Fibroblast of mammary gland (primary cell): ENCODE measurements at regions not wholly inside any gene's neighbourhood (a gene's known extent, or its start where the extent isn't known, plus 50 kb on each side); places are given as distances from the start of the nearest gene placed in this dataset.

ENCODE experiments used
- DNase-seq: peaks from one replicate; pipeline ENCODE4 v3.0.0-alpha.2; 2010; ENCODE audit warnings: low read depth
- H3K4me3 ChIP-seq: 2 replicates; pipeline ENCODE4 v1.5.1; 2011; ENCODE audit warnings: low read depth, mild to moderate bottlenecking, low read length, moderate library complexity; ENCODE audit not compliant: control insufficient read depth
- TF ChIP-seq, protein P1 (sequence below): conservative IDR thresholded peaks from 2 replicates; pipeline ENCODE4 v1.5.1; 2011; ENCODE audit warnings: low read depth, low read length, inconsistent platforms; ENCODE audit not compliant: control insufficient read depth, insufficient read depth

DNA sequence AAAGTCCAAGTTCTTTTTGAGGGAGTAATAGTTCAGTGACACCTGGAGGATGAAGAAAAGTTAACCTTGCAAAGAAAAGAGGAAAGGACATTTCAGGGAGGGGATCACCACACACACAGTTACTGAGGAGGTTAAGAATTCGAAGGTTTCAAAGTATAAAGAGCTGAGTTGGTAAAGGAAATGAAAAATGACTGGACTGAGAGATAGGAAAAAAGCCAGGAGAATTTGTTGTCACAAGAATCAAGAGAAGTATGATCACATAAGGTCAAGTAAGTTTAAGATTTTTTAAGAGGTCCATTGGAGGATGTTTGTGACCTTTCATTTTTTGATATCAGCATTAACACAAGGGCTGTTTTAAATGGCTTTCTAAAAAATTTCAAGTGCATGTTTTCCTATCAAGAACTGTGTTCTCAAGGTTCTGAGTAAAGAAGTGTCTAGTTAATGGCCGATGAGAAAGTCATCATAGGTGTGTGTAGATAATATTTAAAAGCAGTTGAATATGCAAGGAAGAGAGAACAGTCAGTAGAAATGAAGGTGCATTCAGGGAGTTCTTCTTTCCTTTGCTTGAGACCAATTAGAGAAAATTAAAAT lies 189.2 kb upstream of the RBMS3 start:
- H3K4me3 ChIP-seq = no peak overlapping the region
- TF ChIP-seq, protein P1, sequence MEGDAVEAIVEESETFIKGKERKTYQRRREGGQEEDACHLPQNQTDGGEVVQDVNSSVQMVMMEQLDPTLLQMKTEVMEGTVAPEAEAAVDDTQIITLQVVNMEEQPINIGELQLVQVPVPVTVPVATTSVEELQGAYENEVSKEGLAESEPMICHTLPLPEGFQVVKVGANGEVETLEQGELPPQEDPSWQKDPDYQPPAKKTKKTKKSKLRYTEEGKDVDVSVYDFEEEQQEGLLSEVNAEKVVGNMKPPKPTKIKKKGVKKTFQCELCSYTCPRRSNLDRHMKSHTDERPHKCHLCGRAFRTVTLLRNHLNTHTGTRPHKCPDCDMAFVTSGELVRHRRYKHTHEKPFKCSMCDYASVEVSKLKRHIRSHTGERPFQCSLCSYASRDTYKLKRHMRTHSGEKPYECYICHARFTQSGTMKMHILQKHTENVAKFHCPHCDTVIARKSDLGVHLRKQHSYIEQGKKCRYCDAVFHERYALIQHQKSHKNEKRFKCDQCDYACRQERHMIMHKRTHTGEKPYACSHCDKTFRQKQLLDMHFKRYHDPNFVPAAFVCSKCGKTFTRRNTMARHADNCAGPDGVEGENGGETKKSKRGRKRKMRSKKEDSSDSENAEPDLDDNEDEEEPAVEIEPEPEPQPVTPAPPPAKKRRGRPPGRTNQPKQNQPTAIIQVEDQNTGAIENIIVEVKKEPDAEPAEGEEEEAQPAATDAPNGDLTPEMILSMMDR = no peak
- no peak for DNase-seq

- H3K4me3 ChIP-seq = no peak overlapping the region
- TF ChIP-seq, protein P1 = no peak
- DNase-seq = no peak
These were observed 188.5 kb upstream of the RBMS3 start for GRCh38 chr3:29092348-29092747.

DNA sequence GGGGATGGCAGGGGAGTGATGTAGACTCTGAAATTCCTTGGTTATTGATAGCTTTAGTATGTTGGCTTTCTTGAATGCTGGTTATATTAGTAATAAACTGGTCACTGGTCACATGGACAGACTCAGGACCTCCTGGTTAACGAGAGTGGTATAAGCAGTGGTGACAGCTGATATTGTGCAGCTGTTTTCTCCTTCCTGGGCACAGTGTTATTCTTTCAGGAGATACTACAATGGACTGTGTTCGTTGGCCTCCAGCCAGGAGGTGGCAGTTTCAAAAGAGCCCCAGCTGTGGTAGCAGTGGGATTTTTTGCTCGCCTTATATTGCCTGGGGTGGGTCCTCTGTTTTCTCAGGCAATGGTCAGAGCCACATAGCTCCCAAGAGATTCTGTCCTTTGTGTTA lies 181.6 kb upstream of the RBMS3 start:
- no peak for DNase-seq

DNA sequence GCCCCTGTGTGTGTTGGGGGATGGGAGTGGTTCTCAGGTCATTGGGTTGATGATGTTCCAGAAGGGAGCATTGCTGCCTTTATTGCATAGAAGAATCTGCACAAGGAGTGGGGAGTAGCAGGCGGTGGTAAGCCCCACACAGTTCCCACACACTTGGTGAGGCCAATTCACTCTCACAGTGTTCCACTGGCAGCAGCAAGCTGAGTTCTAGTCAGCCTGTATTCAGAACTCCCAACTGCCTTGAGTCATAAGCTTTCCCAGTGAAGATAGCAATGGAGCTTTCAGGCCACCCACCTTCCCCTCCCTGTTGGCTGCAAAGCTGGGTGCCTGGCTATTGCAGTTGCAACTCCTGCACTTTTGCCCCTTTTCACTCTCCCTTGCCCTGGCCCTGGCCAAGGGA lies 181.1 kb upstream of the RBMS3 start:
- TF ChIP-seq, protein P1 = no peak
- no peak for DNase-seq

More for the DNA sequence above, 181.6 kb upstream of the RBMS3 start:
- no peak overlapping the region for H3K4me3 ChIP-seq
- TF ChIP-seq, protein P1 = no peak

GRCh38 chr3:29100292-29100691 lies 180.6 kb upstream of the RBMS3 start:
- H3K4me3 ChIP-seq = no peak overlapping the region
- TF ChIP-seq, protein P1 = no peak
- DNase-seq = no peak

More for the DNA sequence above, 181.1 kb upstream of the RBMS3 start:
- H3K4me3 ChIP-seq = no peak overlapping the region

DNA sequence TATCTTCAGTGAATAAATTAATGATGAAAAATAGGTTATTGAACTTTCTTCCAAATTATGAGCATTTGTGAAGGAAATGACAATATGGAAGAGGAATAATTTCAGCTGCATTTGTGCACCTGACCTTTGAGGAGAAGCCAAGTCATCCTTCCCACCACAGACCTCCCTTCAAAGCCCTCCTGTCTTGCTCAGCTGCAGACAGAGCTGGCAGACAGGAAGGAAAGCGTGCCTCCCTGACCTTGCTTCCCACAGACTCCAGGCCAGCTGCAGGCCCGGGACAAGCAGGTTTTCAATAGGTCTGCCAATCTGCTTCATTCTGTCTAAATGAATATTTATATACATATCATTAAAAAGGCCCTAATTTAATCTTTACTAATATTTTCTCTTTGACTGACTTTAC lies 152.9 kb upstream of the RBMS3 start:
- TF ChIP-seq, protein P1 = no peak
- H3K4me3 ChIP-seq = no peak overlapping the region
- DNase-seq = no peak

DNA sequence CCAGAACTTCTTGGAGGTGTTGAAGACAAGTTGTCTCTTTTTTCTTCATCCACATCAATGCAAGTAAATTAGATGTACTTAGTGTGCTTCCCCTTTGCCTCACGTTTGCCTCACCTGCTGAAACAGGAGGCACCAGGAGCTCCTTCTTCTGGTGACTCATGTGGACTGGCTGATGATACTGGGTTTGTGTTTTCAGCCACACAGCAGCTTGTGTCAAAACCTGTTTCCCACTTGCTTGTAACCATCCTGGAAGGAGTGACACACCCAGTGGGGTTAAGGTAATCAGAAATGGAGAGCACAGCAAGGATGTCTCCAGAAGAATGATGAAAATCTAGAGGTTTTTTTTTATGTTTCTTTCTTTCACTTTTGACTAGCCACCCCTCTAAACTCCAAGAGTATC lies 143.3 kb upstream of the RBMS3 start:
- TF ChIP-seq, protein P1 = no peak
- no peak for DNase-seq
- no peak overlapping the region for H3K4me3 ChIP-seq
